IMR-90 (cell line): ENCODE measurements at regions not wholly inside any gene's neighbourhood (a gene's known extent, or its start where the extent isn't known, plus 50 kb on each side); places are given as distances from the start of the nearest gene placed in this dataset.

Experiments used
- ATAC-seq: fragments of 200-7000 bp; cut with Tn5 transposase; 2 replicates; pipeline ENCODE4 v1.9.1; 2020; ENCODE audit warnings: low read depth, mild to moderate bottlenecking, moderate library complexity
- BruUV-seq: library from RNA; stranded (reverse); fragments of 400-500 nt; replicated peaks from 2 replicates; lab custom pipeline; 2021; lab: Mats Ljungman, UMichigan
- CTCF ChIA-PET: fragments of 300-600 bp; formaldehyde crosslinking; extraction: SDS; loops from one replicate; lab custom pipeline; 2021; ENCODE audit warnings: antibody characterized with exemption; lab: Yijun Ruan, JAX
- POLR2A ChIA-PET: fragments of 300-600 bp; sonication (Branson Sonifier 250); formaldehyde crosslinking; loops from one replicate; lab custom pipeline; 2022; ENCODE audit warnings: antibody characterized with exemption; ENCODE audit not compliant: unreplicated experiment; lab: Charles Lee
- DNase-seq: peaks from one replicate; pipeline ENCODE4 v3.0.0; 2013
- H2AFZ ChIP-seq: replicated peaks from 2 replicates; pipeline ENCODE3; 2013; ENCODE audit warnings: low read length, mild to moderate bottlenecking; ENCODE audit not compliant: poor library complexity
- H2AK5ac ChIP-seq: 2 replicates; pipeline ENCODE4 v1.6.1; 2013; ENCODE audit warnings: low read depth, low read length, inconsistent platforms
- H2AK9ac ChIP-seq: replicated peaks from 2 replicates; pipeline ENCODE3; 2013; ENCODE audit warnings: mild to moderate bottlenecking, low read depth, low read length, moderate library complexity; ENCODE audit not compliant: poor library complexity
- H2BK120ac ChIP-seq: 2 replicates; pipeline ENCODE4 v1.6.1; 2013; ENCODE audit warnings: low read depth, low read length, inconsistent platforms
- H2BK15ac ChIP-seq: 3 replicates; pipeline ENCODE4 v1.6.1; 2013; ENCODE audit warnings: low read depth, low read length, inconsistent platforms
- H2BK20ac ChIP-seq: 2 replicates; pipeline ENCODE4 v1.6.1; 2013; ENCODE audit warnings: low read depth, mild to moderate bottlenecking, inconsistent platforms, low read length, moderate library complexity
- H2BK5ac ChIP-seq: 2 replicates; pipeline ENCODE4 v1.6.1; 2013; ENCODE audit warnings: mild to moderate bottlenecking, low read depth, low read length, inconsistent platforms; ENCODE audit not compliant: poor library complexity, severe bottlenecking
- H3K14ac ChIP-seq: replicated peaks from 2 replicates; pipeline ENCODE4 v1.6.1; 2013; ENCODE audit warnings: low read depth, low read length, inconsistent platforms
- H3K18ac ChIP-seq: 2 replicates; pipeline ENCODE4 v1.6.1; 2013; ENCODE audit warnings: low read depth, low read length, control low read depth
- H3K23ac ChIP-seq: 2 replicates; pipeline ENCODE4 v1.6.1; 2013; ENCODE audit warnings: low read depth, low read length, inconsistent platforms
- H3K27ac ChIP-seq: 2 replicates; pipeline ENCODE4 v1.5.1; 2013; ENCODE audit warnings: mild to moderate bottlenecking, control low read depth, low read length; ENCODE audit not compliant: insufficient read depth
- H3K27me3 ChIP-seq: 2 replicates; pipeline ENCODE4 v1.6.1; 2013; ENCODE audit warnings: low read length; ENCODE audit not compliant: control insufficient read depth, insufficient read depth
- H3K36me3 ChIP-seq: 2 replicates; pipeline ENCODE4 v1.6.1; 2013; ENCODE audit warnings: low read length, mixed read lengths; ENCODE audit not compliant: control insufficient read depth, insufficient read depth
- H3K4ac ChIP-seq: 2 replicates; pipeline ENCODE4 v1.6.1; 2013; ENCODE audit warnings: low read depth, low read length, inconsistent platforms
- H3K4me1 ChIP-seq: 2 replicates; pipeline ENCODE4 v1.6.1; 2013; ENCODE audit warnings: low read length, mixed read lengths; ENCODE audit not compliant: control insufficient read depth, insufficient read depth
- H3K4me2 ChIP-seq: 2 replicates; pipeline ENCODE4 v1.6.1; 2013; ENCODE audit warnings: low read depth, mild to moderate bottlenecking, control low read depth, low read length, moderate library complexity
- H3K4me3 ChIP-seq: 2 replicates; pipeline ENCODE4 v1.5.1; 2013; ENCODE audit warnings: low read depth, mild to moderate bottlenecking, control low read depth, low read length, moderate library complexity; ENCODE audit not compliant: insufficient read depth
- H3K56ac ChIP-seq: 2 replicates; pipeline ENCODE4 v1.6.1; 2013; ENCODE audit warnings: low read length, inconsistent platforms; ENCODE audit not compliant: insufficient read depth; ENCODE audit errors: extremely low read depth
- H3K79me1 ChIP-seq, 2 experiments: 2 replicates each; pipeline ENCODE4 v1.6.1; 2013; ENCODE audit warnings: low read length in 2 of 2, inconsistent platforms in 1 of 2, low read depth in 1 of 2
- H3K9ac ChIP-seq: 2 replicates; pipeline ENCODE4 v1.6.1; 2013; ENCODE audit warnings: low read depth, low read length, control low read depth
- H3K9me1 ChIP-seq: 2 replicates; pipeline ENCODE4 v1.6.1; 2013; ENCODE audit warnings: low read length, inconsistent platforms; ENCODE audit not compliant: insufficient read depth
- H3K9me3 ChIP-seq: 2 replicates; pipeline ENCODE4 v1.6.1; 2013; ENCODE audit warnings: low read length; ENCODE audit not compliant: control insufficient read depth, insufficient read depth
- H4K20me1 ChIP-seq: 2 replicates; pipeline ENCODE4 v1.6.1; 2013; ENCODE audit warnings: low read length, inconsistent platforms; ENCODE audit not compliant: insufficient read depth
- H4K5ac ChIP-seq: 2 replicates; pipeline ENCODE4 v1.6.1; 2013; ENCODE audit warnings: mild to moderate bottlenecking, low read depth, low read length, control low read depth
- H4K8ac ChIP-seq, 2 experiments: 2 replicates each; pipeline ENCODE4 v1.6.1; 2013; ENCODE audit warnings: low read depth in 2 of 2, low read length in 2 of 2, control low read depth in 1 of 2, inconsistent platforms in 1 of 2
- H4K91ac ChIP-seq: 2 replicates; pipeline ENCODE4 v1.6.1; 2013; ENCODE audit warnings: low read depth, low read length, inconsistent platforms; ENCODE audit not compliant: insufficient read depth
- BHLHE40 ChIP-seq: fragments of 150-350 bp; IDR thresholded peaks from 2 replicates; pipeline ENCODE4 v1.6.1; 2016; ENCODE audit warnings: mild to moderate bottlenecking, low read depth, low read length
- CEBPB ChIP-seq: IDR thresholded peaks from 2 replicates; pipeline ENCODE4 v1.6.1; 2012; ENCODE audit warnings: low read depth, low read length, improper control_type of control experiment
- CHD1 ChIP-seq: IDR thresholded peaks from 2 replicates; pipeline ENCODE4 v1.6.1; 2012; ENCODE audit warnings: low read depth, low read length, improper control_type of control experiment
- CTCF ChIP-seq: conservative IDR thresholded peaks from 2 replicates; pipeline ENCODE4 v1.5.1; 2012; ENCODE audit warnings: mild to moderate bottlenecking, low read depth, low read length, improper control_type of control experiment
- ELK1 ChIP-seq: fragments of 150-350 bp; IDR thresholded peaks from 2 replicates; pipeline ENCODE4 v1.6.1; 2016; ENCODE audit warnings: low read depth, mild to moderate bottlenecking, low read length, moderate library complexity, borderline replicate concordance
- FOS ChIP-seq: fragments of 150-350 bp; IDR thresholded peaks from 2 replicates; pipeline ENCODE4 v1.6.1; 2016; ENCODE audit warnings: low read depth, low read length
- MAFK ChIP-seq: IDR thresholded peaks from 2 replicates; pipeline ENCODE4 v1.6.1; 2012; ENCODE audit warnings: low read depth, low read length, improper control_type of control experiment
- MAZ ChIP-seq: IDR thresholded peaks from 2 replicates; pipeline ENCODE4 v1.6.1; 2012; ENCODE audit warnings: low read depth, mild to moderate bottlenecking, low read length, improper control_type of control experiment, moderate library complexity, borderline replicate concordance
- MXI1 ChIP-seq: IDR thresholded peaks from 2 replicates; pipeline ENCODE4 v1.6.1; 2012; ENCODE audit warnings: low read depth, mild to moderate bottlenecking, low read length, moderate library complexity, borderline replicate concordance
- NFE2L2 ChIP-seq: fragments of 150-350 bp; IDR thresholded peaks from 2 replicates; pipeline ENCODE4 v1.6.1; 2016; ENCODE audit warnings: low read depth, mild to moderate bottlenecking, low read length
- POLR2A ChIP-seq: IDR thresholded peaks from 2 replicates; pipeline ENCODE4 v1.6.1; 2012; ENCODE audit warnings: mild to moderate bottlenecking, low read depth, low read length
- RAD21 ChIP-seq: IDR thresholded peaks from 2 replicates; pipeline ENCODE4 v1.6.1; 2012; ENCODE audit warnings: low read length, improper control_type of control experiment
- RCOR1 ChIP-seq: IDR thresholded peaks from 2 replicates; pipeline ENCODE4 v1.6.1; 2012; ENCODE audit warnings: mild to moderate bottlenecking, low read length, improper control_type of control experiment; ENCODE audit not compliant: insufficient replicate concordance
- RFX5 ChIP-seq: IDR thresholded peaks from 2 replicates; pipeline ENCODE4 v1.8.0; 2012; ENCODE audit warnings: low read depth, mild to moderate bottlenecking, low read length, moderate library complexity
- SMC3 ChIP-seq: fragments of 150-350 bp; IDR thresholded peaks from 2 replicates; pipeline ENCODE4 v1.6.1; 2016; ENCODE audit warnings: low read depth, mild to moderate bottlenecking, antibody characterized with exemption, low read length, moderate library complexity
- USF2 ChIP-seq: fragments of 150-350 bp; IDR thresholded peaks from 2 replicates; pipeline ENCODE4 v1.6.1; 2017; ENCODE audit warnings: mild to moderate bottlenecking, antibody characterized with exemption, low read length, low read depth
- WGBS, 2 experiments: methylation state at CpG; one replicate each; pipeline versions ENCODE4 v1.1.5 to v1.1.7; 2013; ENCODE audit warnings: missing lambda C conversion rate in 2 of 2; ENCODE audit not compliant: insufficient read length in 1 of 2; ENCODE audit errors: extremely low coverage in 2 of 2; 5-methylcytosine and 5-hydroxymethylcytosine counted together
- dilution Hi-C: fragments of 300-500 bp; cut with HindIII; formaldehyde crosslinking; loops from one replicate; pipeline ENCODE4 v1.14.3; 2018; ENCODE audit warnings: low sequenced_read_pairs; ENCODE audit not compliant: unreplicated experiment
- in situ Hi-C: fragments of 300-500 bp; cut with MboI; formaldehyde crosslinking; loops from 3 replicates; pipeline ENCODE4 v1.14.3; 2019; ENCODE audit warnings: low sequenced_read_pairs, inconsistent platforms, mixed read lengths
- intact Hi-C: fragments of 100-400 bp; cut with micrococcal nuclease; formaldehyde crosslinking; loops from 2 replicates; pipeline ENCODE4 v1.10.0; 2022

GRCh38 chr5:99105216-99105615 lies 176.4 kb upstream of the CHD1 start:
- no peak overlapping the region for H2BK15ac ChIP-seq
- no peak overlapping the region for H2AFZ ChIP-seq
- no peak overlapping the region for H2BK120ac ChIP-seq
- dilution Hi-C loops (no loop called here), intact Hi-C loops (no loop called here), in situ Hi-C loops (no loop called here)
- H3K27ac ChIP-seq: no peak overlapping the region
- H3K9me3 ChIP-seq: no peaks in the 10 kb centered on the region
- no TSS peak for BruUV-seq
- no peak overlapping the region for H4K8ac ChIP-seq
- no peak for ATAC-seq
- H3K36me3 ChIP-seq: no peaks in the 10 kb centered on the region
- no peak overlapping the region for H3K56ac ChIP-seq
- no peaks in the 10 kb centered on the region for H3K9me1 ChIP-seq
- no peak for DNase-seq
- H2AK9ac ChIP-seq: no peak overlapping the region
- H4K91ac ChIP-seq: no peak overlapping the region
- H3K4ac ChIP-seq: no peak overlapping the region
- no CpG with 5 or more reads among the region's 3 CpGs for WGBS, 2 experiments
- H3K9ac ChIP-seq: no peak overlapping the region
- CTCF ChIA-PET: interaction anchor here (0.6 to 1.3 kb wide), 7 partner anchors 12 to 1925 kb away, joined by 4 to 12 read pairs (median 6); no protein-coding TSS in a partner anchor
- no peak overlapping the region for H3K14ac ChIP-seq
- H3K18ac ChIP-seq: no peak overlapping the region
- H3K79me1 ChIP-seq: no peaks in the 10 kb centered on the region
- no peak overlapping the region for H3K4me2 ChIP-seq
- H3K23ac ChIP-seq: no peak overlapping the region
- no peaks in the 10 kb centered on the region for H3K27me3 ChIP-seq
- POLR2A ChIA-PET: interaction anchor here (0.6 kb wide), 1 partner anchor 67 kb away, joined by 12 read pairs; no protein-coding TSS in a partner anchor
- H2BK20ac ChIP-seq: no peak overlapping the region
- no peaks in the 10 kb centered on the region for H3K4me1 ChIP-seq
- no peak overlapping the region for H4K5ac ChIP-seq
- H4K20me1 ChIP-seq: no peaks in the 10 kb centered on the region
- no peak overlapping the region for H2AK5ac ChIP-seq
- H2BK5ac ChIP-seq: no peak overlapping the region
- H3K4me3 ChIP-seq: no peak overlapping the region
- TF ChIP-seq MAZ: no peak
- TF ChIP-seq CTCF: no peak
- no peak for TF ChIP-seq RAD21
- no peak for TF ChIP-seq BHLHE40
- TF ChIP-seq POLR2A: no peak
- TF ChIP-seq MXI1: no peak
- TF ChIP-seq NFE2L2: no peak
- no peak for TF ChIP-seq CEBPB
- no peak for TF ChIP-seq MAFK
- TF ChIP-seq ELK1: no peak
- TF ChIP-seq CHD1: no peak
- no peak for TF ChIP-seq RCOR1
- TF ChIP-seq USF2: no peak
- no peak for TF ChIP-seq SMC3
- TF ChIP-seq RFX5: no peak
- no peak for TF ChIP-seq FOS
